GM23248 (cell line): ENCODE measurements at regions not wholly inside any gene's neighbourhood (a gene's known extent, or its start where the extent isn't known, plus 50 kb on each side); places are given as distances from the start of the nearest gene placed in this dataset.

Experiments used
- DNase-seq: peaks from one replicate; pipeline ENCODE4 v3.0.0-alpha.2; 2015
- H2AFZ ChIP-seq: fragments of 200-600 bp; sonication (generic); 2 replicates; pipeline ENCODE4 v1.6.1; 2016; ENCODE audit warnings: antibody characterized with exemption
- H3F3A ChIP-seq: fragments of 200-600 bp; sonication (generic); 2 replicates; pipeline ENCODE4 v1.6.1; 2016; ENCODE audit warnings: mild to moderate bottlenecking, antibody characterized with exemption, mixed run types; ENCODE audit not compliant: insufficient read depth
- H3K27ac ChIP-seq: fragments of 200-600 bp; sonication (generic); 2 replicates; pipeline ENCODE4 v1.5.1; 2016; ENCODE audit warnings: mild to moderate bottlenecking
- H3K27me3 ChIP-seq: fragments of 200-600 bp; sonication (generic); replicated peaks from 2 replicates; pipeline ENCODE4 v1.6.1; 2016; ENCODE audit warnings: mild to moderate bottlenecking; ENCODE audit not compliant: insufficient read depth
- H3K36me3 ChIP-seq: fragments of 200-600 bp; sonication (generic); 2 replicates; pipeline ENCODE4 v1.6.1; 2016; ENCODE audit warnings: low read depth, mild to moderate bottlenecking
- H3K4me1 ChIP-seq: fragments of 200-600 bp; sonication (generic); 2 replicates; pipeline ENCODE4 v1.6.1; 2016; ENCODE audit warnings: mild to moderate bottlenecking; ENCODE audit not compliant: insufficient read depth
- H3K4me2 ChIP-seq: fragments of 200-600 bp; sonication (generic); one replicate; pipeline ENCODE4 v1.6.1; 2016; ENCODE audit warnings: mild to moderate bottlenecking; ENCODE audit not compliant: unreplicated experiment
- H3K4me3 ChIP-seq: fragments of 200-600 bp; sonication (generic); 2 replicates; pipeline ENCODE4 v1.5.1; 2016; ENCODE audit warnings: mild to moderate bottlenecking
- H3K79me2 ChIP-seq: fragments of 200-600 bp; sonication (generic); 2 replicates; pipeline ENCODE4 v1.6.1; 2016; ENCODE audit warnings: mild to moderate bottlenecking; ENCODE audit not compliant: insufficient read depth
- H3K9ac ChIP-seq: fragments of 200-600 bp; sonication (generic); 2 replicates; pipeline ENCODE4 v1.6.1; 2016; ENCODE audit warnings: mild to moderate bottlenecking
- H3K9me2 ChIP-seq: fragments of 200-600 bp; sonication (generic); 2 replicates; pipeline ENCODE4 v1.6.1; 2016; ENCODE audit warnings: mixed run types, mild to moderate bottlenecking, moderate library complexity; ENCODE audit not compliant: insufficient read depth
- H3K9me3 ChIP-seq: fragments of 200-600 bp; sonication (generic); one replicate; pipeline ENCODE4 v1.6.1; 2017; ENCODE audit warnings: low read depth
- H4K20me1 ChIP-seq: fragments of 200-600 bp; sonication (generic); 2 replicates; pipeline ENCODE4 v1.6.0; 2016; ENCODE audit not compliant: insufficient read depth
- EZH2 ChIP-seq: fragments of 200-600 bp; sonication (generic); IDR thresholded peaks from 2 replicates; pipeline ENCODE4 v1.6.1; 2018; ENCODE audit warnings: antibody characterized with exemption, mild to moderate bottlenecking; ENCODE audit not compliant: insufficient read depth, poor library complexity, severe bottlenecking
- EZH2phosphoT487 ChIP-seq: fragments of 200-600 bp; sonication (generic); IDR thresholded peaks from 2 replicates; pipeline ENCODE4 v1.6.1; 2018; ENCODE audit warnings: antibody characterized with exemption, moderate library complexity, mild to moderate bottlenecking, low read depth; ENCODE audit not compliant: insufficient read depth
- WGBS, 2 experiments: methylation state at CpG; one replicate each; pipeline ENCODE4 v1.1.6; 2015 to 2017; ENCODE audit warnings: low lambda C conversion rate in 2 of 2, low coverage in 1 of 2; ENCODE audit errors: missing lambda C conversion rate in 2 of 2; 5-methylcytosine and 5-hydroxymethylcytosine counted together
- in situ Hi-C: fragments of 300-500 bp; cut with MboI; formaldehyde crosslinking; loops from 2 replicates; pipeline ENCODE4 v1.15.0; 2020

DNA sequence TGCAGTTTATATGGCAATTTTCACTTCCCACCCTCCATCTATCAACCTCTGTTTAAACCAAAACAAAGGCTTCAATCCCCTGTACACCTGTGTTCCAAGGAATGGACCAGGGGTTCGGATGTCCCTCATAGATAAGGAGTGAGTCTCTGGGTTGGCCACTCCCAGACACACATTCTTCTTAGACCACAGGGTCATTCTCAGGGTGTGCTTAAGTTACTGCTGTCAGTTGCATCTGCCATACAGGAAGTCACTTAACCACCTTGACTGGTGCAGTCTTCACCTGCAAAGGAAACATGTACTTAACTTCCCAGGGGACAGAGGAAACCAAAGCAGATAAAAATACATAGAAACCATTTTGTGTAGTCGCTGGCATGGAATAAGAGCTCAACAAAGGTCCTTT, 151.0 kb upstream of the NDUFV2 start:
- 92 to 96% methylated on average over 2 of the region's 2 CpGs for WGBS, 2 experiments
- H2AFZ ChIP-seq = no peak overlapping the region
- H3F3A ChIP-seq = peaks cover 51% of the 10 kb centered on the region
- no peak for DNase-seq
- H3K27ac ChIP-seq = no peak overlapping the region
- in situ Hi-C loops = no loop called here
- H3K9ac ChIP-seq = no peak overlapping the region
- H3K9me2 ChIP-seq = no peaks in the 10 kb centered on the region
- no peaks in the 10 kb centered on the region for H4K20me1 ChIP-seq
- H3K9me3 ChIP-seq = no peaks in the 10 kb centered on the region
- H3K36me3 ChIP-seq = peaks cover 6% of the 10 kb centered on the region; the same call in 1 of the 2 replicates
- H3K27me3 ChIP-seq = no peaks in the 10 kb centered on the region
- TF ChIP-seq EZH2 = no peak
- no peak for TF ChIP-seq EZH2phosphoT487
- no peak overlapping the region for H3K4me3 ChIP-seq
- no peaks in the 10 kb centered on the region for H3K79me2 ChIP-seq
- no peak overlapping the region for H3K4me2 ChIP-seq
- peaks cover 45% of the 10 kb centered on the region for H3K4me1 ChIP-seq

- no peak overlapping the region for H3K4me3 ChIP-seq
- in situ Hi-C loops = no loop called here
- no peak overlapping the region for H2AFZ ChIP-seq
- no peaks in the 10 kb centered on the region for H3K9me2 ChIP-seq
- H4K20me1 ChIP-seq = no peaks in the 10 kb centered on the region
- H3K27me3 ChIP-seq = no peaks in the 10 kb centered on the region
- H3K27ac ChIP-seq = peak overlapping the region; percentile 84
- H3K4me1 ChIP-seq = peaks cover 41% of the 10 kb centered on the region
- 89 to 92% methylated on average over 5 of the region's 5 CpGs for WGBS, 2 experiments
- no peaks in the 10 kb centered on the region for H3K36me3 ChIP-seq
- H3F3A ChIP-seq = peaks cover 45% of the 10 kb centered on the region
- H3K4me2 ChIP-seq = peak overlapping the region; percentile 65
- peak overlapping the region; percentile 30; the same call in 1 of the 2 replicates for H3K9ac ChIP-seq
- no peak for TF ChIP-seq EZH2phosphoT487
- TF ChIP-seq EZH2 = no peak
- H3K79me2 ChIP-seq = no peaks in the 10 kb centered on the region
- DNase-seq = no peak
- H3K9me3 ChIP-seq = no peaks in the 10 kb centered on the region
These were observed 150.3 kb upstream of the NDUFV2 start for GRCh38 chr18:8952174-8952573.

DNA sequence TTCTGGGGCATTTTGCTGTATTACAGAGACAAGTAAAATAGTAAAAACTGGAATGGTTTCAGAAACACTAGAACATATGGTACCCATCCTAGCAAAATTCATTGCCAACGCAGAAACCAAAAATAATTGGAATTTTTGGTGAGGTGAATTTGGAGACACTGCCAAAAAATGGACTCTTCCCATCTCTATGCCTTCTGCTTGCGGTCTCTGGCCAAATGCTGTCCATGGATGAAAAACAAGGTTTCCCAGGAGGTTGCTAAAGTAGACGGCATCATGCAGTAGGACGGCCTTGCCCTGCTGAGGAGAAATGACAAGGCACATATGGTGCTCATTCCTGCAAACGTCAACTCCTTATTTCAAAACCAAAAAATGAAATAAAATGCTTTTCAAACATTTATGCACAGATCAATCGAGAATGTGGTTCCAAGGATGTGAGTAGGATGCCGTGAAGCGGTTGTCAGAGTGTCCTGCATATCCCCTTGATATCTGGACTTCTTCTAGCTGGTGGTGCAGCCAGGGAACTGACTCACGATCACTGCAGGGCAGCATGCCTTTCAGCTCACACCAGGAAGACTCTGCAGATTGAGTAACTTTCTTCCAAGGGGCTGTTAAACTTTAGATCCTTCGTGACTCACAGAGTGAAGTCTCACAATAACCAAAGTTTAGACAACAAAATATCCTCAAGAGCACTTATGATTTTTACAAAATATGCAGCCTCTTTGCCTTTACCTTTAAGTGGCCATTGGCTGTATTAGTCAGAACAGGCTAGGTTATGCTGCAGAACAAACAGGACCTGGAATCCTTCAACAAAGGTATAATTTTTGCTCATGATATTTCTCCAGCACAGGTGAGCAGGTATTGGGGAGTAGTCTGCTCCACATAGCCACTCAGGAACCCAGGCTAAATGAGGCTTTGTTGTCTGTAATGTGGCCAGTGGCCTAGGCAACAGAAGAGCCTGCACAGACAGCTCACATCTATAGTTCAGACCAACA, 149.4 kb upstream of the NDUFV2 start:
- Histone ChIP-seq H3K4me2 (peak overlapping the region; percentile 65), H3K9ac (peak overlapping the region; percentile 30), H3K4me3 (0 out of 2 replicates have a peak overlapping the region, but pooled peaks have one; percentile 0), H3K4me1 (peaks cover 33% of the 10 kb centered on the region), H3F3A (peaks cover 36% of the 10 kb centered on the region), H2AFZ (no peak overlapping the region), H3K9me3 (no peaks in the 10 kb centered on the region), H3K9me2 (no peaks in the 10 kb centered on the region), H3K27me3 (no peaks in the 10 kb centered on the region), H3K27ac (peak overlapping the region; percentile 84), H3K79me2 (no peaks in the 10 kb centered on the region), H3K36me3 (no peaks in the 10 kb centered on the region), H4K20me1 (no peaks in the 10 kb centered on the region)
- no peak for TF ChIP-seq EZH2
- TF ChIP-seq EZH2phosphoT487 = no peak
- in situ Hi-C loops = no loop called here
- peak; percentile 97 for DNase-seq
- 1 to 5% methylated on average over 10 of the region's 10 CpGs for WGBS, 2 experiments

DNA sequence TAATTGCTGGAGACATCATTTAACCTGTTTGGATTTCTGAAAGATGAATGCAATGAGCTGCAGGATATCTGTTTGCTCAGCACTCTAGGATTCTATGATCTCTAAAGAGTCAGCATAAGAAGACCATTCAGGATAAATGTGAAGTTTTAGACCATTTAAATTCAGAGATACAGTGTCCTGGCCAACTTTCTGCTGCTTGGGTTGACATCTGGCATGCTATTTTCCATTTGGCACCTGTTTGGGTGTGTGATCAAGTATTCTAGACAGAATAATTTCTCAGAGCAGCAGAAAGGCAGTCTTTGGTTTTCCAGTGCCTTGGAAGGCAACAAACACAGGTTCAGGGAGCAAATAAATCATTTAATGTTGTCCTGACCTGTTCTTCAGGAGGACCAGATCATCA, 144.8 kb upstream of the NDUFV2 start:
- no peak for DNase-seq
- Histone ChIP-seq H3K4me2 (no peak overlapping the region), H3F3A (peaks cover 35% of the 10 kb centered on the region), H3K9me2 (no peaks in the 10 kb centered on the region), H3K36me3 (no peaks in the 10 kb centered on the region), H3K9ac (no peak overlapping the region), H2AFZ (no peak overlapping the region), H3K9me3 (no peaks in the 10 kb centered on the region), H3K4me3 (no peak overlapping the region), H3K27ac (no peak overlapping the region), H3K79me2 (no peaks in the 10 kb centered on the region), H3K27me3 (no peaks in the 10 kb centered on the region), H3K4me1 (peaks cover 24% of the 10 kb centered on the region), H4K20me1 (no peaks in the 10 kb centered on the region)
- in situ Hi-C loops = no loop called here
- no peak for TF ChIP-seq EZH2
- no peak for TF ChIP-seq EZH2phosphoT487
